ENCODE measurements at regions not wholly inside any gene's neighbourhood (a gene's known extent, or its start where the extent isn't known, plus 50 kb on each side); places are given as distances from the start of the nearest gene placed in this dataset.

DNA sequence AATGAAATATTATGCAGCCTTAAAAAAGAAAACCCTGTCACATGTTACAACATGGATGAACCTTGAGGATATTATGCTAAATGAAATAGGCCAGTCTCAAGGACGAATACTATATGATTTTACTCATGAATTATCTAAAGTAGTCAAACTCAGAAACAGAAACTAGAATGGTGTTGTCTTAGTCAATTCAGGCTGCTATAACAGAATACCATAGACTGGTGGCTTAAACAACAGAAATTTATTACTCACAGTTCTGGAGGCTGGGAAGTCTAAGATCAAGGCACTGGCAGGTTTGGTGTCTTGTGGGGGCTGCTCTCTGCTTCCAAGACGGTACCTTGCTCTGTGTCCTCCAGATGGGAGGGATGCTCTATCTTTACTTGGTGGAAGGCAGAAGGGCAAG, 113.8 kb upstream of the DNAH14 start:
- TF ChIP-seq, protein P1, sequence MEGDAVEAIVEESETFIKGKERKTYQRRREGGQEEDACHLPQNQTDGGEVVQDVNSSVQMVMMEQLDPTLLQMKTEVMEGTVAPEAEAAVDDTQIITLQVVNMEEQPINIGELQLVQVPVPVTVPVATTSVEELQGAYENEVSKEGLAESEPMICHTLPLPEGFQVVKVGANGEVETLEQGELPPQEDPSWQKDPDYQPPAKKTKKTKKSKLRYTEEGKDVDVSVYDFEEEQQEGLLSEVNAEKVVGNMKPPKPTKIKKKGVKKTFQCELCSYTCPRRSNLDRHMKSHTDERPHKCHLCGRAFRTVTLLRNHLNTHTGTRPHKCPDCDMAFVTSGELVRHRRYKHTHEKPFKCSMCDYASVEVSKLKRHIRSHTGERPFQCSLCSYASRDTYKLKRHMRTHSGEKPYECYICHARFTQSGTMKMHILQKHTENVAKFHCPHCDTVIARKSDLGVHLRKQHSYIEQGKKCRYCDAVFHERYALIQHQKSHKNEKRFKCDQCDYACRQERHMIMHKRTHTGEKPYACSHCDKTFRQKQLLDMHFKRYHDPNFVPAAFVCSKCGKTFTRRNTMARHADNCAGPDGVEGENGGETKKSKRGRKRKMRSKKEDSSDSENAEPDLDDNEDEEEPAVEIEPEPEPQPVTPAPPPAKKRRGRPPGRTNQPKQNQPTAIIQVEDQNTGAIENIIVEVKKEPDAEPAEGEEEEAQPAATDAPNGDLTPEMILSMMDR (IDR thresholded peaks at IDR 0.05) = no peak
- TF ChIP-seq POLR2A (IDR thresholded peaks at IDR 0.05) = no peak
- no peak for TF ChIP-seq POLR2AphosphoS5 (IDR thresholded peaks at IDR 0.05)

Measured in suprapubic skin (tissue), 4 donors.